ENCODE measurements at regions not wholly inside any gene's neighbourhood (a gene's known extent, or its start where the extent isn't known, plus 50 kb on each side); places are given as distances from the start of the nearest gene placed in this dataset.
A peak's percentile ranks its signal among the peaks of the same experiment; 100 is the strongest.

DNA sequence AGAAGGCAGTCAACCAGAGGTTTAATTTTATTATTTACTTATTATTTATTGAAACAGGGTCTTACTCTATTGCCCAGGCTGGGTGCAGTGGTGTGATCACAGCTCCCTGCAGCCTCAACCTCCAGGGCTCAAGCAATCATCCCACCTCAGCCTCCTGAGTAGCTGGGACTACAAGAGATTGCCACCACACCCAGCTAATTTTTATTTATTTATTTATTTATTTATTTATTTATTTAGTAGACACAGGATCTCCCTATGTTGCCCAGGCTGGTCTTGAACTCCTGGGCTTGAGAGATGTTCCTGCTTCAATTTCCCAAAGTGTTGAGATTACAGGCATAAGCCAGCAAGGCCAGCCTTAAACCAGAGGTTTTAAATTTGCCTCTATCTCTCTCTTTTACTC is 83.1 kb downstream of the RCN1 start:
- Histone ChIP-seq H3K27me3 (ENCODE audit: control insufficient read depth in 4 of 4, insufficient read depth in 4 of 4, low read length in 3 of 4) (peaks cover 0 to 10% (median 0%) of the 10 kb centered on the region in 4 donors), H3K9me3 (ENCODE audit: control insufficient read depth in 4 of 4, low read length in 3 of 4) (no peaks in the 10 kb centered on the region), H3K4me3 (ENCODE audit: low read depth in 1 of 3, low read length in 3 of 3) (no peak overlapping the region), H3K4me1 (ENCODE audit: control insufficient read depth in 4 of 4, insufficient read depth in 4 of 4, low read length in 3 of 4) (peaks cover 0 to 4% (median 0%) of the 10 kb centered on the region in 4 donors), H3K36me3 (ENCODE audit: control insufficient read depth in 4 of 4, insufficient read depth in 3 of 4, low read depth in 1 of 4, low read length in 3 of 4) (no peaks in the 10 kb centered on the region), H3K9ac (ENCODE audit: low read depth in 1 of 2, low read length in 2 of 2) (no peak overlapping the region), H3K27ac (ENCODE audit: low read depth in 1 of 2, low read length in 2 of 2) (no peak overlapping the region)
- DNase-seq (ENCODE audit: low spot score): no peak
- TF ChIP-seq EGR1 (IDR thresholded peaks at IDR 0.05; ENCODE audit: low read depth in 2 of 2): no peak
- TF ChIP-seq, protein P1, sequence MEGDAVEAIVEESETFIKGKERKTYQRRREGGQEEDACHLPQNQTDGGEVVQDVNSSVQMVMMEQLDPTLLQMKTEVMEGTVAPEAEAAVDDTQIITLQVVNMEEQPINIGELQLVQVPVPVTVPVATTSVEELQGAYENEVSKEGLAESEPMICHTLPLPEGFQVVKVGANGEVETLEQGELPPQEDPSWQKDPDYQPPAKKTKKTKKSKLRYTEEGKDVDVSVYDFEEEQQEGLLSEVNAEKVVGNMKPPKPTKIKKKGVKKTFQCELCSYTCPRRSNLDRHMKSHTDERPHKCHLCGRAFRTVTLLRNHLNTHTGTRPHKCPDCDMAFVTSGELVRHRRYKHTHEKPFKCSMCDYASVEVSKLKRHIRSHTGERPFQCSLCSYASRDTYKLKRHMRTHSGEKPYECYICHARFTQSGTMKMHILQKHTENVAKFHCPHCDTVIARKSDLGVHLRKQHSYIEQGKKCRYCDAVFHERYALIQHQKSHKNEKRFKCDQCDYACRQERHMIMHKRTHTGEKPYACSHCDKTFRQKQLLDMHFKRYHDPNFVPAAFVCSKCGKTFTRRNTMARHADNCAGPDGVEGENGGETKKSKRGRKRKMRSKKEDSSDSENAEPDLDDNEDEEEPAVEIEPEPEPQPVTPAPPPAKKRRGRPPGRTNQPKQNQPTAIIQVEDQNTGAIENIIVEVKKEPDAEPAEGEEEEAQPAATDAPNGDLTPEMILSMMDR (IDR thresholded peaks at IDR 0.05; ENCODE audit: low read depth, low read length, missing input control): no peak
- TF ChIP-seq HNF4G (IDR thresholded peaks at IDR 0.05): no peak
- TF ChIP-seq, protein P2, sequence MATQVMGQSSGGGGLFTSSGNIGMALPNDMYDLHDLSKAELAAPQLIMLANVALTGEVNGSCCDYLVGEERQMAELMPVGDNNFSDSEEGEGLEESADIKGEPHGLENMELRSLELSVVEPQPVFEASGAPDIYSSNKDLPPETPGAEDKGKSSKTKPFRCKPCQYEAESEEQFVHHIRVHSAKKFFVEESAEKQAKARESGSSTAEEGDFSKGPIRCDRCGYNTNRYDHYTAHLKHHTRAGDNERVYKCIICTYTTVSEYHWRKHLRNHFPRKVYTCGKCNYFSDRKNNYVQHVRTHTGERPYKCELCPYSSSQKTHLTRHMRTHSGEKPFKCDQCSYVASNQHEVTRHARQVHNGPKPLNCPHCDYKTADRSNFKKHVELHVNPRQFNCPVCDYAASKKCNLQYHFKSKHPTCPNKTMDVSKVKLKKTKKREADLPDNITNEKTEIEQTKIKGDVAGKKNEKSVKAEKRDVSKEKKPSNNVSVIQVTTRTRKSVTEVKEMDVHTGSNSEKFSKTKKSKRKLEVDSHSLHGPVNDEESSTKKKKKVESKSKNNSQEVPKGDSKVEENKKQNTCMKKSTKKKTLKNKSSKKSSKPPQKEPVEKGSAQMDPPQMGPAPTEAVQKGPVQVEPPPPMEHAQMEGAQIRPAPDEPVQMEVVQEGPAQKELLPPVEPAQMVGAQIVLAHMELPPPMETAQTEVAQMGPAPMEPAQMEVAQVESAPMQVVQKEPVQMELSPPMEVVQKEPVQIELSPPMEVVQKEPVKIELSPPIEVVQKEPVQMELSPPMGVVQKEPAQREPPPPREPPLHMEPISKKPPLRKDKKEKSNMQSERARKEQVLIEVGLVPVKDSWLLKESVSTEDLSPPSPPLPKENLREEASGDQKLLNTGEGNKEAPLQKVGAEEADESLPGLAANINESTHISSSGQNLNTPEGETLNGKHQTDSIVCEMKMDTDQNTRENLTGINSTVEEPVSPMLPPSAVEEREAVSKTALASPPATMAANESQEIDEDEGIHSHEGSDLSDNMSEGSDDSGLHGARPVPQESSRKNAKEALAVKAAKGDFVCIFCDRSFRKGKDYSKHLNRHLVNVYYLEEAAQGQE (IDR thresholded peaks at IDR 0.05): no peak
- TF ChIP-seq RAD21 (IDR thresholded peaks at IDR 0.05): no peak
- no peak for TF ChIP-seq FOXA1 (IDR thresholded peaks at IDR 0.05)
- TF ChIP-seq, protein P3, sequence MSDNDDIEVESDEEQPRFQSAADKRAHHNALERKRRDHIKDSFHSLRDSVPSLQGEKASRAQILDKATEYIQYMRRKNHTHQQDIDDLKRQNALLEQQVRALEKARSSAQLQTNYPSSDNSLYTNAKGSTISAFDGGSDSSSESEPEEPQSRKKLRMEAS (IDR thresholded peaks at IDR 0.05): no peak
- no peak for TF ChIP-seq YY1 (IDR thresholded peaks at IDR 0.05)
- no peak for TF ChIP-seq SP1 (IDR thresholded peaks at IDR 0.05)

DNA sequence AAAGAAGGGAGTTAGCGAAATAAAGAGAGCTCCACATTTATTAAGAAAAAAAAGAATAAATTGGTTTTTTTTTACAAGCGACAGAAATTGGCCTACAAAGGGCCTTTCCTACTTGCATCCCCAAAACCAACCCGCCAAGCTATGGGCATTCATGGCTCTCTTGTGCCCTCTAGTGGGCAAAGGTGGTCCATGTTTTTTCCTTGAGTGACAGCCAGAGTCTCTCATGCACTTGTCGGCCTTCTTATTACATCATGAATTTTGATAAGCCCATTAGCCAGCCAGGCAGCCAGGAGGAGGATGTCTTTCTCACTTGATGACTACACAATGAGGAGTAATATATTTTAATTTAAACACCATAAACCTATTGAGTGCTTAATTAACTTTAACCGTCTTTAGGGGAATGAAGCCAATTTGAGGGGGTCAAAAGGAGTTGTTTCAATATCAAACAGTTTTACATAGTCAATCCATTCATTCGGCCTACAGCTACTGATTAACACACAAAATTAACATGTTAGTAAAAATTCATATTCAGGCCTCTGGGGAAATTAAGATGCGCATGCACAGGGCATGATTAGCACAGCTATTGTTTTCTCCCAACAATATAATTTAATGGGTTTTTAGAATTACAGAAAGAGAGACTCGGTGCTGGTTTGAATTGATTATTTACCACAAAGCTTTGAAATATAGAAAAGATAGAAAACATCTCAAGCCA is 85.5 kb downstream of the RCN1 start:
- DNase-seq (ENCODE audit: low spot score): peak; percentile 75
- 33% methylated on average over 8 of the region's 8 CpGs for WGBS

More for the DNA sequence above, 85.5 kb downstream of the RCN1 start:
- Histone ChIP-seq H3K9ac (ENCODE audit: low read depth in 1 of 2, low read length in 2 of 2) (no peak overlapping the region), H3K27ac (ENCODE audit: low read depth in 1 of 2, low read length in 2 of 2) (no peak overlapping the region), H3K36me3 (ENCODE audit: control insufficient read depth in 4 of 4, insufficient read depth in 3 of 4, low read depth in 1 of 4, low read length in 3 of 4) (no peaks in the 10 kb centered on the region), H3K27me3 (ENCODE audit: control insufficient read depth in 4 of 4, insufficient read depth in 4 of 4, low read length in 3 of 4) (peaks cover 0 to 10% (median 0%) of the 10 kb centered on the region in 4 donors), H3K4me1 (ENCODE audit: control insufficient read depth in 4 of 4, insufficient read depth in 4 of 4, low read length in 3 of 4) (peaks cover 0 to 4% (median 0%) of the 10 kb centered on the region in 4 donors), H3K4me3 (ENCODE audit: low read depth in 1 of 3, low read length in 3 of 3) (no peak overlapping the region), H3K9me3 (ENCODE audit: control insufficient read depth in 4 of 4, low read length in 3 of 4) (no peaks in the 10 kb centered on the region)
- TF ChIP-seq, protein P4, sequence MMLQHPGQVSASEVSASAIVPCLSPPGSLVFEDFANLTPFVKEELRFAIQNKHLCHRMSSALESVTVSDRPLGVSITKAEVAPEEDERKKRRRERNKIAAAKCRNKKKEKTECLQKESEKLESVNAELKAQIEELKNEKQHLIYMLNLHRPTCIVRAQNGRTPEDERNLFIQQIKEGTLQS (IDR thresholded peaks at IDR 0.05): peak; percentile 27
- TF ChIP-seq, protein P1 (IDR thresholded peaks at IDR 0.05; ENCODE audit: low read depth, low read length, missing input control): peak; percentile 89
- peak; percentile 96 to 97 for TF ChIP-seq RAD21 (IDR thresholded peaks at IDR 0.05)
- TF ChIP-seq, protein P3 (IDR thresholded peaks at IDR 0.05): no peak

Measured in liver (tissue), 8 donors.